ENCODE measurements at regions not wholly inside any gene's neighbourhood (a gene's known extent, or its start where the extent isn't known, plus 50 kb on each side); places are given as distances from the start of the nearest gene placed in this dataset.

DNA sequence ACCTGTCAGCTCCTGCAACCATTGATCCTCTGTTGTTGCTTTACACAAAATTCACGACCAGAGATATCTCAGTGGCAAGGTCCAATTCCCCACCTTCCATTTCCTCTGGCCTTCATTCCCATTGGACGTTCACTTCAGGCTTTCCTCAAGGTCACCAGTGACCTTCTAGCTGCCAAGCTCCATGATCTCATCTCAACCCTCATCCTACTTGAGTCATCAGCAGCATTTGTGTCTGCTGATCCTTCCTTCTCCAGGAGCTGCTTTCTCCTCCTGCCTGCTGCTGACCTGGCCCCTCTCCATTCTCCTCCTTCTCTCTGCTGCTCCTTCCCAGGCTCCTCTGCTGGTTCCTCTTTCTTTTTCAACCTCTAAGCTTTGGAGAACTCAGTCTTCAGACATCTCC lies 66.2 kb upstream of the C10orf90 start:
- Histone ChIP-seq H3K27ac (no peak overlapping the region), H3K4me3 (no peak overlapping the region), H3K4me1 (no peaks in the 10 kb centered on the region), H3K36me3 (ENCODE audit: low read depth, missing control alignments) (no peaks in the 10 kb centered on the region), H3K9me3 (no peaks in the 10 kb centered on the region), H3K27me3 (no peaks in the 10 kb centered on the region)
- no peak for TF ChIP-seq POLR2A (IDR thresholded peaks at IDR 0.05)
- no peak for TF ChIP-seq CTCF (IDR thresholded peaks at IDR 0.05)
- no peak for DNase-seq
- 34 to 41% methylated on average over 2 of the region's 2 CpGs for WGBS, 2 donors
- intact Hi-C loops (cut with DNase I; ENCODE audit: low total_unique reads) = no loop called here

DNA sequence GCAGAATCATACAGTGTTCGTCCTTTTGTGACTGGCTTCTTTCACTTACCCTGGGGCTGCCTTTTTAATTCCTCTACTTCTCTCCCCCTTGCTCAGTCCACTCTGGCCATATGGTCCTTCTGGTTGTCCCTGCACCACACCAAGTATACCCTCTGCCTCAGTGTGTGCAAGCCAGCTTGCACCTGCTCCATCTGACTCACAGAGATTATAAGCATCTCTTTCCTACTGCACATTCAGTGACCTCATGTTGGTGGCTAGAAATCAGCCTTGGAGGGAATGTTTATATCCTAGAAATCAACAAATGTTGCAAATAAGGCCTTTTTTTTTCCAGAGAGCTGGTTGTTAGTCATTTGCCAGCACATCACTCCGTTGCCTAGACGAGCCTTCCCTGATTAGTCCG lies 67.5 kb upstream of the C10orf90 start:
- no peak for DNase-seq
- H3K4me1 ChIP-seq = no peaks in the 10 kb centered on the region
- no peak overlapping the region for H3K4me3 ChIP-seq
- intact Hi-C loops (cut with DNase I; ENCODE audit: low total_unique reads) = no loop called here
- 74 to 91% methylated on average over 4 of the region's 4 CpGs for WGBS, 2 donors
- H3K27me3 ChIP-seq = no peaks in the 10 kb centered on the region
- H3K9me3 ChIP-seq = no peaks in the 10 kb centered on the region
- no peak overlapping the region for H3K27ac ChIP-seq
- H3K36me3 ChIP-seq (ENCODE audit: low read depth, missing control alignments) = no peaks in the 10 kb centered on the region
- TF ChIP-seq POLR2A (IDR thresholded peaks at IDR 0.05) (no peak), CTCF (IDR thresholded peaks at IDR 0.05) (no peak)

- H3K4me3 ChIP-seq = no peak overlapping the region
- DNase-seq = no peak
- intact Hi-C loops (cut with DNase I; ENCODE audit: low total_unique reads) = no loop called here
- TF ChIP-seq POLR2A (IDR thresholded peaks at IDR 0.05) = no peak
- no peak for TF ChIP-seq CTCF (IDR thresholded peaks at IDR 0.05)
- no peaks in the 10 kb centered on the region for H3K36me3 ChIP-seq (ENCODE audit: low read depth, missing control alignments)
- H3K27ac ChIP-seq = no peak overlapping the region
- H3K27me3 ChIP-seq = no peaks in the 10 kb centered on the region
- H3K9me3 ChIP-seq = no peaks in the 10 kb centered on the region
- no peaks in the 10 kb centered on the region for H3K4me1 ChIP-seq
- 75 to 86% methylated on average over 1 of the region's 1 CpG for WGBS, 2 donors
These were observed 74.1 kb upstream of the C10orf90 start for GRCh38 chr10:126744571-126744970.

GRCh38 chr10:126749015-126749655 lies 78.6 kb upstream of the C10orf90 start:
- Histone ChIP-seq H3K36me3 (ENCODE audit: low read depth, missing control alignments) (no peaks in the 10 kb centered on the region), H3K4me3 (no peak overlapping the region), H3K4me1 (no peaks in the 10 kb centered on the region), H3K27ac (no peak overlapping the region), H3K27me3 (no peaks in the 10 kb centered on the region), H3K9me3 (no peaks in the 10 kb centered on the region)
- intact Hi-C loops (cut with DNase I; ENCODE audit: low total_unique reads) = no loop called here
- 13 to 36% methylated on average over 1 to 5 of the region's 5 CpGs for WGBS, 2 donors
- DNase-seq = peak; percentile 88
- peak; percentile 36 to 72 (median 41) for TF ChIP-seq CTCF (IDR thresholded peaks at IDR 0.05)
- no peak for TF ChIP-seq POLR2A (IDR thresholded peaks at IDR 0.05)

GRCh38 chr10:126754966-126755365 lies 84.5 kb upstream of the C10orf90 start:
- TF ChIP-seq POLR2A (IDR thresholded peaks at IDR 0.05) (no peak), CTCF (IDR thresholded peaks at IDR 0.05) (no peak)
- intact Hi-C loops (cut with DNase I; ENCODE audit: low total_unique reads) = no loop called here
- no peaks in the 10 kb centered on the region for H3K9me3 ChIP-seq
- no peaks in the 10 kb centered on the region for H3K27me3 ChIP-seq
- DNase-seq = no peak
- WGBS, 2 donors = 67 to 88% methylated on average over 1 to 10 of the region's 10 CpGs
- H3K4me3 ChIP-seq = no peak overlapping the region
- no peaks in the 10 kb centered on the region for H3K36me3 ChIP-seq (ENCODE audit: low read depth, missing control alignments)
- no peaks in the 10 kb centered on the region for H3K4me1 ChIP-seq
- no peak overlapping the region for H3K27ac ChIP-seq

Measured in testis (tissue), 2 donors.